Testis (tissue), 2 donors: ENCODE measurements at regions not wholly inside any gene's neighbourhood (a gene's known extent, or its start where the extent isn't known, plus 50 kb on each side); places are given as distances from the start of the nearest gene placed in this dataset.

Experiments used
- DNase-seq: peaks from one replicate; pipeline ENCODE4 v3.0.0-alpha.2; 2019
- H3K27ac ChIP-seq, 2 donors: fragments of 200-600 bp; sonication (generic); one replicate each; pipeline ENCODE4 v1.5.1; 2019
- H3K27me3 ChIP-seq: fragments of 200-600 bp; sonication (generic); one replicate; pipeline ENCODE4 v1.5.1; 2019
- H3K36me3 ChIP-seq: fragments of 200-600 bp; sonication (generic); one replicate; pipeline ENCODE4 v1.5.1; 2017; ENCODE audit warnings: low read depth; ENCODE audit errors: missing control alignments
- H3K4me1 ChIP-seq: fragments of 200-600 bp; sonication (generic); one replicate; pipeline ENCODE4 v1.5.1; 2019
- H3K4me3 ChIP-seq, 2 donors: fragments of 200-600 bp; sonication (generic); one replicate each; pipeline ENCODE4 v1.5.1; 2017 to 2019
- H3K9me3 ChIP-seq: fragments of 200-600 bp; sonication (generic); one replicate; pipeline ENCODE4 v1.5.1; 2017
- CTCF ChIP-seq, 3 experiments: fragments of 450-650 bp in 2 of 3; fragments of 200-600 bp in 1 of 3; sonication (generic) in 1 of 3; IDR thresholded peaks; one replicate each; pipeline ENCODE4 v1.5.1; 2016 to 2019; ENCODE audit warnings: antibody characterized with exemption in 3 of 3, mild to moderate bottlenecking in 2 of 3, moderate library complexity in 1 of 3
- POLR2A ChIP-seq: fragments of 450-650 bp; IDR thresholded peaks from one replicate; pipeline ENCODE4 v1.6.1; 2017; ENCODE audit warnings: antibody characterized with exemption, mild to moderate bottlenecking, moderate library complexity
- WGBS, 2 donors: methylation state at CpG; one replicate each; pipeline ENCODE4 v1.1.5; 2018; 5-methylcytosine and 5-hydroxymethylcytosine counted together
- intact Hi-C: fragments of 100-400 bp; cut with DNase I; formaldehyde crosslinking; loops from one replicate; pipeline ENCODE4 v1.15.1; 2023; ENCODE audit warnings: low total_unique reads

GRCh38 chr12:60398547-60398946 is 802.7 kb downstream of the SLC16A7 start:
- intact Hi-C loops: no loop called here
- H3K36me3 ChIP-seq: no peaks in the 10 kb centered on the region
- no peak for TF ChIP-seq CTCF (IDR thresholded peaks at IDR 0.05)
- TF ChIP-seq POLR2A: no peak
- no peak for DNase-seq
- no peaks in the 10 kb centered on the region for H3K9me3 ChIP-seq
- no peak overlapping the region for H3K4me3 ChIP-seq
- WGBS, 2 donors: 71 to 76% methylated on average over 1 of the region's 1 CpG
- H3K27ac ChIP-seq: no peak overlapping the region
- no peaks in the 10 kb centered on the region for H3K4me1 ChIP-seq
- H3K27me3 ChIP-seq: no peaks in the 10 kb centered on the region

- H3K4me3 ChIP-seq: no peak overlapping the region
- H3K36me3 ChIP-seq: no peaks in the 10 kb centered on the region
- no peaks in the 10 kb centered on the region for H3K4me1 ChIP-seq
- H3K9me3 ChIP-seq: no peaks in the 10 kb centered on the region
- no peaks in the 10 kb centered on the region for H3K27me3 ChIP-seq
- TF ChIP-seq CTCF (IDR thresholded peaks at IDR 0.05): no peak
- no peak for TF ChIP-seq POLR2A
- 94 to 98% methylated on average over 5 of the region's 5 CpGs for WGBS, 2 donors
- intact Hi-C loops: no loop called here
- H3K27ac ChIP-seq: no peak overlapping the region
- DNase-seq: no peak
Observed at GRCh38 chr12:60399064-60399463, 803.2 kb downstream of the SLC16A7 start.

- Histone ChIP-seq H3K9me3 (no peaks in the 10 kb centered on the region), H3K27me3 (no peaks in the 10 kb centered on the region), H3K27ac (no peak overlapping the region), H3K4me3 (no peak overlapping the region), H3K36me3 (no peaks in the 10 kb centered on the region), H3K4me1 (no peaks in the 10 kb centered on the region)
- no peak for DNase-seq
- 93 to 94% methylated on average over 3 of the region's 3 CpGs for WGBS, 2 donors
- intact Hi-C loops: no loop called here
- no peak for TF ChIP-seq POLR2A
- no peak for TF ChIP-seq CTCF (IDR thresholded peaks at IDR 0.05)
Observed at GRCh38 chr12:60402996-60403395, 807.2 kb downstream of the SLC16A7 start.

- 86 to 95% methylated on average over 1 of the region's 1 CpG for WGBS, 2 donors
Observed at GRCh38 chr12:60415351-60415750, 819.5 kb downstream of the SLC16A7 start.

More at GRCh38 chr12:60415351-60415750, 819.5 kb downstream of the SLC16A7 start:
- no peak for DNase-seq
- intact Hi-C loops: no loop called here
- H3K36me3 ChIP-seq: no peaks in the 10 kb centered on the region
- no peak overlapping the region for H3K27ac ChIP-seq
- TF ChIP-seq POLR2A (no peak), CTCF (IDR thresholded peaks at IDR 0.05) (no peak)
- H3K9me3 ChIP-seq: no peaks in the 10 kb centered on the region
- no peaks in the 10 kb centered on the region for H3K4me1 ChIP-seq
- H3K4me3 ChIP-seq: no peak overlapping the region
- H3K27me3 ChIP-seq: no peaks in the 10 kb centered on the region
